SK-N-SH (cell line): ENCODE measurements at regions not wholly inside any gene's neighbourhood (a gene's known extent, or its start where the extent isn't known, plus 50 kb on each side); places are given as distances from the start of the nearest gene placed in this dataset.

ENCODE experiments used
- CTCF ChIA-PET: fragments of 300-600, 350-600 bp; formaldehyde crosslinking; extraction: SDS; loops from one replicate; lab custom pipeline; 2021; lab: Yijun Ruan, JAX
- POLR2A ChIA-PET: fragments of 350-600 bp; sonication (Branson Sonifier 250); formaldehyde crosslinking; extraction: SDS; loops from one replicate; lab custom pipeline; 2020; ENCODE audit warnings: antibody characterized with exemption, inconsistent platforms; lab: Yijun Ruan, JAX
- DNase-seq: peaks from one replicate; pipeline ENCODE4 v3.0.0; 2012
- H2AFZ ChIP-seq: fragments of 200-600 bp; sonication (generic); 2 replicates; pipeline ENCODE4 v1.8.1; 2016; ENCODE audit warnings: antibody characterized with exemption, mild to moderate bottlenecking, low read depth
- H3F3A ChIP-seq: fragments of 200-600 bp; sonication (generic); replicated peaks from 2 replicates; pipeline ENCODE3; 2016; ENCODE audit warnings: antibody characterized with exemption, mild to moderate bottlenecking; ENCODE audit not compliant: insufficient read depth
- H3K27ac ChIP-seq, 2 experiments: fragments of 200-500 bp in 1 of 2; fragments of 200-600 bp in 1 of 2; sonication (Bioruptor generic) in 1 of 2; sonication (generic), shearing (Covaris generic) in 1 of 2; 2 replicates each; pipeline versions ENCODE4 v1.5.1 to v1.6.1; 2014 to 2016; ENCODE audit warnings: low read depth in 2 of 2, inconsistent platforms in 1 of 2, low read length in 1 of 2, mild to moderate bottlenecking in 1 of 2, mixed read lengths in 1 of 2
- H3K27me3 ChIP-seq: fragments of 200-600 bp; sonication (generic), shearing (Covaris generic); 2 replicates; pipeline ENCODE4 v1.6.1; 2016; ENCODE audit warnings: mixed run types; ENCODE audit not compliant: insufficient read depth
- H3K36me3 ChIP-seq, 2 experiments: fragments of 200-500 bp in 1 of 2; fragments of 200-600 bp in 1 of 2; sonication (Bioruptor generic) in 1 of 2; sonication (generic) in 1 of 2; replicated peaks in 1 of 2; 2 replicates each; pipeline versions ENCODE3 to v1.5.1; 2014 to 2016; ENCODE audit warnings: low read length in 1 of 2, mild to moderate bottlenecking in 1 of 2; ENCODE audit not compliant: insufficient read depth in 2 of 2, control insufficient read depth in 1 of 2
- H3K4me1 ChIP-seq, 2 experiments: fragments of 200-500 bp in 1 of 2; fragments of 200-600 bp in 1 of 2; sonication (Bioruptor generic) in 1 of 2; sonication (generic), shearing (Covaris generic) in 1 of 2; 2 replicates each; pipeline versions ENCODE4 v1.5.1 to v1.6.1; 2014 to 2016; ENCODE audit warnings: low read depth in 1 of 2, low read length in 1 of 2, mixed run types in 1 of 2; ENCODE audit not compliant: insufficient read depth in 2 of 2, control insufficient read depth in 1 of 2
- H3K4me2 ChIP-seq: fragments of 200-600 bp; sonication (generic), shearing (Covaris generic); 2 replicates; pipeline ENCODE4 v1.6.1; 2017; ENCODE audit warnings: mixed run types
- H3K4me3 ChIP-seq, 2 experiments: fragments of 200-500 bp in 1 of 2; fragments of 200-600 bp in 1 of 2; sonication (Bioruptor generic) in 1 of 2; sonication (generic), shearing (Covaris generic) in 1 of 2; 2 replicates each; pipeline versions ENCODE4 v1.5.1 to v1.8.1; 2014 to 2016; ENCODE audit warnings: low read depth in 2 of 2, inconsistent platforms in 1 of 2, low read length in 1 of 2, mild to moderate bottlenecking in 1 of 2, mixed read lengths in 1 of 2, moderate library complexity in 1 of 2
- H3K79me2 ChIP-seq: fragments of 200-600 bp; sonication (generic); 2 replicates; pipeline ENCODE4 v1.8.1; 2017; ENCODE audit warnings: mild to moderate bottlenecking; ENCODE audit not compliant: insufficient read depth
- H3K9ac ChIP-seq: fragments of 200-600 bp; sonication (generic); 2 replicates; pipeline ENCODE4 v1.6.1; 2017; ENCODE audit warnings: mixed run types
- H3K9me2 ChIP-seq: fragments of 200-600 bp; sonication (generic); 2 replicates; pipeline ENCODE4 v1.6.1; 2017; ENCODE audit warnings: mixed run types
- H3K9me3 ChIP-seq: fragments of 200-600 bp; sonication (generic); 2 replicates; pipeline ENCODE4 v1.6.1; 2017; ENCODE audit warnings: mixed run types, mild to moderate bottlenecking, moderate library complexity
- H4K20me1 ChIP-seq: fragments of 200-600 bp; sonication (generic); 2 replicates; pipeline ENCODE4 v1.6.1; 2017; ENCODE audit warnings: mild to moderate bottlenecking, mixed run types; ENCODE audit not compliant: insufficient read depth
- EZH2phosphoT487 ChIP-seq: fragments of 200-600 bp; sonication (generic); IDR thresholded peaks from 2 replicates; pipeline ENCODE4 v1.6.1; 2017; ENCODE audit warnings: low read depth, mixed run types, mild to moderate bottlenecking, antibody characterized with exemption, moderate library complexity, borderline replicate concordance
- FOSL2 ChIP-seq: IDR thresholded peaks from 2 replicates; pipeline ENCODE4 v1.4.0; 2012; ENCODE audit warnings: low read depth, mild to moderate bottlenecking, moderate library complexity, borderline replicate concordance
- GATA2 ChIP-seq: sonication (generic); formaldehyde crosslinking; IDR thresholded peaks from 2 replicates; pipeline ENCODE4 v1.5.0; 2020; ENCODE audit warnings: mild to moderate bottlenecking, missing genetic modification reagents
- IRF3 ChIP-seq: fragments of 150-350 bp; IDR thresholded peaks from 2 replicates; pipeline ENCODE4 v1.6.1; 2016; ENCODE audit warnings: mild to moderate bottlenecking, low read depth, low read length
- MAX ChIP-seq: IDR thresholded peaks from 2 replicates; pipeline ENCODE4 v1.4.0; 2012; ENCODE audit warnings: low read depth
- MEF2A ChIP-seq: IDR thresholded peaks from 2 replicates; pipeline ENCODE4 v1.4.0; 2012; ENCODE audit warnings: low read depth, borderline replicate concordance
- MXI1 ChIP-seq: IDR thresholded peaks from 2 replicates; pipeline ENCODE4 v1.6.1; 2012; ENCODE audit warnings: mild to moderate bottlenecking, low read depth, low read length, improper control_type of control experiment
- NFIC ChIP-seq: IDR thresholded peaks from 2 replicates; pipeline ENCODE4 v1.4.0; 2012; ENCODE audit warnings: borderline replicate concordance
- NRF1 ChIP-seq: IDR thresholded peaks from 2 replicates; pipeline ENCODE4 v1.6.1; 2012; ENCODE audit warnings: low read depth, mild to moderate bottlenecking, low read length
- PBX3 ChIP-seq: IDR thresholded peaks from 2 replicates; pipeline ENCODE4; 2012
- RAD21 ChIP-seq: IDR thresholded peaks from 2 replicates; pipeline ENCODE4 v1.6.1; 2012; ENCODE audit warnings: mild to moderate bottlenecking, low read length
- REST ChIP-seq: IDR thresholded peaks from 2 replicates; pipeline ENCODE4 v1.6.1; 2012; ENCODE audit warnings: mild to moderate bottlenecking, low read depth, low read length, moderate library complexity
- RFX5 ChIP-seq: IDR thresholded peaks from 2 replicates; pipeline ENCODE4 v1.6.1; 2012; ENCODE audit warnings: mild to moderate bottlenecking, improper control_type of control experiment, low read length
- SMC3 ChIP-seq: IDR thresholded peaks from 2 replicates; pipeline ENCODE4 v1.6.1; 2012; ENCODE audit warnings: low read depth, low read length, improper control_type of control experiment
- TAF1 ChIP-seq: IDR thresholded peaks from 2 replicates; pipeline ENCODE4 v1.6.1; 2012; ENCODE audit warnings: low read depth, mild to moderate bottlenecking, low read length, moderate library complexity, borderline replicate concordance
- TCF12 ChIP-seq: IDR thresholded peaks from 2 replicates; pipeline ENCODE4 v1.4.0; 2012
- USF1 ChIP-seq: IDR thresholded peaks from 2 replicates; pipeline ENCODE4 v1.4.0; 2012; ENCODE audit warnings: low read depth, borderline replicate concordance
- USF2 ChIP-seq: fragments of 150-350 bp; IDR thresholded peaks from 2 replicates; pipeline ENCODE4 v1.6.1; 2017; ENCODE audit warnings: antibody characterized with exemption, low read length, low read depth, borderline replicate concordance
- ZBTB33 ChIP-seq: IDR thresholded peaks from 2 replicates; pipeline ENCODE4 v1.4.0; 2012; ENCODE audit warnings: low read depth, borderline replicate concordance
- WGBS: methylation state at CpG from one replicate; pipeline ENCODE4 v1.1.6; 2017; ENCODE audit warnings: low lambda C conversion rate; 5-methylcytosine and 5-hydroxymethylcytosine counted together

- H3K4me3 ChIP-seq = no peak overlapping the region
- H2AFZ ChIP-seq = no peak overlapping the region
- no peaks in the 10 kb centered on the region for H3F3A ChIP-seq
- POLR2A ChIA-PET = no interaction called here
- CTCF ChIA-PET = interaction anchor here (0.7 to 0.9 kb wide), 2 partner anchors 10 to 784 kb away, joined by 3 read pairs; no protein-coding TSS in a partner anchor
- no peaks in the 10 kb centered on the region for H3K27me3 ChIP-seq
- no peak overlapping the region for H3K4me2 ChIP-seq
- no peaks in the 10 kb centered on the region for H3K79me2 ChIP-seq
- no peaks in the 10 kb centered on the region for H3K36me3 ChIP-seq
- TF ChIP-seq TCF12 = no peak
- TF ChIP-seq MAX = no peak
- TF ChIP-seq GATA2 = no peak
- TF ChIP-seq EZH2phosphoT487 = no peak
- TF ChIP-seq NFIC = no peak
- TF ChIP-seq MEF2A = no peak
- no peak for TF ChIP-seq PBX3
- no peak for TF ChIP-seq USF1
- no peak for TF ChIP-seq REST
- no peak for TF ChIP-seq MXI1
- no peak for TF ChIP-seq RAD21
- no peak for TF ChIP-seq USF2
- no peak for TF ChIP-seq ZBTB33
- TF ChIP-seq IRF3 = no peak
- TF ChIP-seq TAF1 = no peak
- TF ChIP-seq SMC3 = no peak
- TF ChIP-seq RFX5 = no peak
- no peak for TF ChIP-seq NRF1
- TF ChIP-seq FOSL2 = no peak
- WGBS = 73% methylated on average over 3 of the region's 3 CpGs
- no peak overlapping the region for H3K27ac ChIP-seq
- H3K9me2 ChIP-seq = no peaks in the 10 kb centered on the region
- H3K4me1 ChIP-seq = no peaks in the 10 kb centered on the region
- no peak for DNase-seq
- no peaks in the 10 kb centered on the region for H4K20me1 ChIP-seq
- H3K9me3 ChIP-seq = no peaks in the 10 kb centered on the region
- H3K9ac ChIP-seq = no peak overlapping the region
These were observed 223.7 kb downstream of the DSEL start for GRCh38 chr18:67292814-67293213.
